ENCODE measurements at regions not wholly inside any gene's neighbourhood (a gene's known extent, or its start where the extent isn't known, plus 50 kb on each side); places are given as distances from the start of the nearest gene placed in this dataset.

DNA sequence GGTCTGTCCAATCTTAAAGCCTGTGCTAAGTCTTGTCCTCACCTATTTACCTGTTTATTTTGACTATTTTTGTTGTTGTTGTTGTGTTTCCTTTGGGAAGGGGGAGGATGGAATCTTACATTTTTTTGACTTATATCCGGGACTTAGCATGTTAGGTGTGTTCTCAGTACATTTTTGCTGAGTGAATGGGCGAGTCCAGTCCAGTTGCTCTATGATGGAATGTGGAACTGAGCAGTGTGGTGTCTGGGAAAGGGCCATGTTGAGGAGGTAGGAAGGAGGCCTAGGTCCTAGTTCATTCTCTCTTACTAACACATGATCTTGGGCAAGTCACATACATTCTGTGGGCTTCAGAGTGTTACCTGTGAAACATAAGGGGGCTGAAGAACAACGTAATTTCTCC is 80.9 kb upstream of the SLC38A2 start:
- no peak for DNase-seq (ENCODE audit: low read depth in 2 of 3, low spot score in 2 of 3)

DNA sequence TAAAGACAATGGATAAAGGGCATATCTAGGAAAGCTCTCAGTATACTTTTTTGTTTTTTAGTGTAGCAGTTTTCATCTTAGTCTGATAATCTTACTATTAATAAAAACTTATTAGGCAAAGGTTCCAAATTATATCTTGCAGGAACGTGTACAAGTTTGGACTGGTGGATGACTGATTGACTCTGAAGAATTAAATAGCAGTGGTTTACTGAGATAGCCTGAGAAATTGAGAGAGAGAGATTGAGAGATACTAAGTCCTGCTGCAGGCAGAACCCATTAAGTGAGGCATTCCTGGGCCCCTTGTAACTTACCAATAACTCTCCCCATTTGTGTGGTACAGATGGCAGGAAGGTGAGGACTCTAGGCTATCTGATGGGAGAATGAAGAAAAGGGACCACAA is 80.2 kb upstream of the SLC38A2 start:
- DNase-seq (ENCODE audit: low read depth in 2 of 3, low spot score in 2 of 3), result no peak

DNA sequence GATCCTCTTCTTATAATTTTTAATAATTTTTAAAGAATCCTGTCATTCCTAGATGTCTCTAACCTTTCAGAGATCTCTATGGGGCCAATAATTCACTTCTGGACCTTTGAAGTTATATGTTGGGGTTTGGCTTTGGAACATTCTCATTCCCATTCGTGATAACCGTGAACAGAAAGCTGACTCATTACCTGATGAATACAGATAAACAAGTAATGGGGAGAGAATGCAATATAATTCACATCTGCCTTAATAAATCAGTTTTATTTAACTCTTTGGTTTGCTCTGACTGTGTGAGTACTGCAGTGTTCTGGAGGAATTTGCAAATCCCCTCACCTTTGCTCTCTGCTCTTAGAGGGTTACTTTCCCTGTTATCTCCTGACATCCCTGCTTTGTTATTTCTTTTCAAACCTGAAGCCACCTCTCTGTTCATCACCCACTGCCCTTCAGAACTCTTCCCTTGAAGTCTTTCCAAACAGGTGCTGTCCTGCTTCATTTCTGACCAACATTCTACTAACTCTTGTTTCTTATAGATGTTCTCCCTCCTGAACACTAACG is 79.6 kb upstream of the SLC38A2 start:
- DNase-seq (ENCODE audit: low read depth in 2 of 3, low spot score in 2 of 3), result no peak

DNA sequence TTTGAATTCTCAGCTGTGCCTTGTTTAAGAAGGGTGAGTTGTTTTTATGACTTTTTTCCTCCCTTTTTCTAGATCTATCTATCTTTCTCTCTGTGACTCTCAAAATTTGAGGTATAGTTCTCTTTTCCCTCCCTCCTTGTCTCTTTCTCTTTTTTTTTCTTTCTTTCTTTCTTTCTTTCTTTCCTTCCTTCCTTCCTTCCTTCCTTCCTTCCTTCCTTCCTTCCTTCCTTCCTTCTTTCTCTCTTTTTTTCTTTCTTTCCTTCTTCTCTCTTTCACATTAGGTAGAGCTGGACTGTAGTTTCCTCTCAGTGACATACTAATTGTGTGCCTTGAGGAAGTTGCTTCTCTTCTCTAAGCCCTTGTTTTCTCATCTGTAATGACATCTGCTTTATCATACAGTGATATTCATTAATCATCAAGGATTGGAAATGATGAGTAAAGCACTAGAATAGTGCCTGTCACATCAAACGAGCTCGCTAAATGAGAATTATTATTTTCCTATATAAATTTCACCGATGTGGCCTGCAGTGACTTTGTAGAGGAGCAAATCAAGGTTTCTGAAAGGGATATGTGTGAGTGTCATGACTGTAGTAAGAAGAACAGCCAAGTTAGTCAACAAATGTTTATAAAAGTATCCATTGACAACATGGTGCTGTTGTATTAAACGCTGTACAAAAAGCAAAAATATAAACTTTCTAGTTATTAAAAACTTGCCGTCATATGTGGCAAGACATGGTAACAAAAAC is 78.9 kb upstream of the SLC38A2 start:
- no peak for DNase-seq (ENCODE audit: low read depth in 2 of 3, low spot score in 2 of 3)

DNA sequence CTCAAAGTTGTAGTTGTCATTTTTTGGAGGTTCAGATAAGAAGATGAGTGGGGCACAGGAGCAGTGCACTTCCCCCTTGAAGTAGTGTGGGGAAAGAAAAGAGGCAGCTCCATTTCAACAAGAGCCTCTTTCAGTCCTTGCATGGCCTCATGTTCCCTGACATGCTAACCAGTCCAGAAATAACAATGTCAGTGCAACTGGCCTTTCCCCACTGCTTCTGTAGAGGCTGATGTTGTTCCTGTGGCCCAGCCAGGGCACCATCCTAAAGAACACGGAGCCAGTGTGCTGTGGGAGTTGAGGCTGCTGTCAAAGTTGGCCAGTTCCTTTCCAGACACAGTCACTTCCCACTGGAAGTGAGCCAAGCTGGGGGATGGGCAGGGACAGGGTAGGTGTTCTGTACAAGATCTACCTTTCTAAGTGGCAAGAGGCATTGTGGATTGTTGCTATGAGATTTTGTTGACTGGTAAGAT is 77.7 kb upstream of the SLC38A2 start:
- DNase-seq (ENCODE audit: low read depth in 2 of 3, low spot score in 2 of 3), result no peak

DNA sequence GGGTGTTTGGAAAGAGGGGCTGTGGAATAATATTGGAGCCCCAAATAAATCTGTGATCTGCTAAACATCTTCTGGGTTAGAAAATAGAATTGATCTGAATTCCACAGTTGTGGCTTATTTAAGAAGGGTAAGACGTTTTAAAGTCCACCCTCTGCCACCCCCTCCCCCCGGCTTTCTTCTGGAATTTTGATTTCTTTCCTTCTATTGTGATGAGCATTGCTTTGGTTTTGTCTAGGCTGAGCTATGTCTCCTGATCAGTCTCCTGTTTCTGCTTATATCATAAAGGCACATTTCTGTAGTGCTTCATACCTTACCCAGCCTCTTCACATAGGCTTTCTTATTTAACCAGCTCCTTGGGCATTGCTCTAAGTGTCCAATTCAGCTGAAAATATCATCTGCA is 77.3 kb upstream of the SLC38A2 start:
- no peak for DNase-seq (ENCODE audit: low read depth in 2 of 3, low spot score in 2 of 3)

DNA sequence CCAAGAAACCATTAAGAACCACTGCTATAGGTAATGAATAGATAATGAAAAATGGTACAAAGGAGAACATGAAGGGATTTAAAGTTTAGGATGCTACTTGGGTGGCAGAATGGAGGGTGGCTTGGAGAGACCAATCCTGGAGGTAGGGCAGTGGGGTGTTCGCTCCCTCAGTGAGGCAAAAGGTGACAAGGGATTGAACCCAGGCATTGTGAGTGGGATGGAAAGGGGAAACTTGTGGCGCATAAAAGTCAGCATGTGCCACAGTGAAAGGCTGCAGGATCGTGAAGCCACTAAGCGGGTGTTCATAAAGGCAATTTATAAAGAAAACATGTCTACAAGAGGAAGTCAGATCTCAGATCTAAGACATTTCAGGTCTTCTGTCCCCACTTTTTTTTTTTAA is 76.7 kb upstream of the SLC38A2 start:
- no peak for DNase-seq (ENCODE audit: low read depth in 2 of 3, low spot score in 2 of 3)

DNA sequence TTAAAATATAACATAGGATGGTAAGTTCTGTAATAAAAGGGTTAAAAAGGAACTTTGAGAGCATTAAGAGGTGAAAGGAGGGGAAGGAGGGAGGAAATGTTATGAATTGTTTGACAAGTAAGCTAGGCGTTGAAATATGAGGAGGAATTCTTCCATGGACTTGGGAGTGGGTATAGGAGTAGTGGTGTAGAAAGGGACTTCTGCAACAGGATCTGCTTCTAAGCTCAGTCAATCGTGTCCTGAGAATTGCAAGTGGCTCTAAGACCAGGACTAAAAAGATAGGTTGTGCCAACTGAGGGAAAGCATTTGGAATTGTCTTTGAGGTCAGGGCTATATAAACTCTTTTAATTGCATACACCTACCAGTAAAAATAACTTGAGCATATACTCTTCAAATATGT is 74.1 kb upstream of the SLC38A2 start:
- DNase-seq (ENCODE audit: low read depth in 2 of 3, low spot score in 2 of 3), result no peak

DNA sequence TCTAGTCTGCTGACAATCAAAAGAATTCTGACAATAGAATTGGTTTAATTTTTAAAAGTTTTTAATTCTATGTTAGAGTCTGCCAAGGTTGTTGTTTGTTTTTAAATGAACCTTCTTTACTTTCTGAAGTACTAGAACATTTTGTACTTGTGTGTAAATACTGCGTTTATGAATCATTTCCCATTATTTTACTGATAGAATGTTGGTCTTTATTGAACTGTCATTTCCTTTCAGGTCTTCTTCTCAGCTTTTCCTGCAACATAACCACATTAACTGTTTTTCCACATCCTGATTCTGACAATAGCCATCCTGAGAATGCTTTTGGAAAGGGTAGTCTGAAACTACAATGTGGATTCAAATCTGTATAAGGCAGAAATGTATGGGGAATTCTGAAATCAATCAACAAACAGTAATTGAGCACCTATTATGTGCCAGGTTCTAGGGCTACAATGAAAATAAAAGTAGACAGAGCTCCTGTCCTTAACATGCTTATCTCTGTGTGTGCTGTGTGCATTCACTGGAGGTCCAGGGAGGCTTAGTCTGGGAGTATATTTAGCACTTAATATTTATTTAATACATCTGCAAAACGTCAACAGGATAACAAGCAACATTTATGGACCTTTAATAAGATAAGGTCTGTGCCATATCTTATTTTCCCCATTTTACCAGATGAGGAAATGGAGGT is 73.1 kb upstream of the SLC38A2 start:
- no peak for DNase-seq (ENCODE audit: low read depth in 2 of 3, low spot score in 2 of 3)

DNA sequence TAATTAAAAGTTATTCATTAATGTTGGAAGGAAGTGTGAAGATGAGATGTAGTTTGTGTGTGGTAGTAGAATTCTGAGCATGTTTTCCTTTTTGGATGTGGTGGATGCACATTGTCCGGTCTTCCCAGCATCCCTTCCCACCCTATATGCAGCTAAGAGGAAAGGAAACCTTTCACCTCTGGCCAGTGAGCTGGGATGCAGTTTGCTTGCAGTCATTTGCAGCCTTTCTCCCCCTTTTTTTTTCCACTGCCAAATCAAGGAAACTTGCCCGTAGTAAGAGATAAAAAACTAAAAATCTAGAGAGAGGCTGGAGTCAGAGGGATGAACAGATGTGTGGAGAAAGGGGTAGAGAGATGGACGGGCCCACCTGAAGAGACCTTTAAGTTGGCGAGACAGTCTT is 72.5 kb upstream of the SLC38A2 start:
- DNase-seq (ENCODE audit: low read depth in 2 of 3, low spot score in 2 of 3), result no peak

DNA sequence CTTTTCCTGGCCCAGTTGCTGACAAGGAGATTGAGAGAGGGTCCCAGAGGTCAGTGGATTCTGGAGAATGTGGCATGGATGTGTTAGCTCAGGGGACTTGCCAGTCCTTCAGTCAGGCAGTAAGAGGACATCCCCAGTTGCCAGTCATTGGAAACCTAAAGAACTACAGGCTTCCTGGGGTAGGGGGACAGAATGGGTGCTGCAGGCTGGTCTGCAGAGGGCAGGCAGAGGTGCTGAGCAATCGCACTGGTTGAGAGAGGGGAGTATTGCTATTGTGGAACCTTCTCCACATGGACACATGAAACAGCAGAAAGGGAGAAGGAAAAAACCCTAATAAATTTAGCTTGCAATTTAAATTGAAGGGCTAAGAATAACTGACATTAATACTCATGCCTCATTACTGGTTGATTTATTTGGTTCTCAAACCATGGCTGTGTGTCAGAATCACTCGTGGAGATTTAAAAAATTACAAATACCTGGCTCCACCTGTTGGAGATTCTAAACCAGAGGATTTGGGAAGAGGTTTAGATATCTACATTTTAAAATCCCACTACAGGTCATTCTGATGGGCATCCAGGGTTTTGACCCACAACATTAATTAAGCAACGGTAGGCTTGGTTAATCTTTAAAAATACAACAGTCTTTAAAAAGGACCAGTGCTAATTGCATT is 71.2 kb upstream of the SLC38A2 start:
- no peak for DNase-seq (ENCODE audit: low read depth in 2 of 3, low spot score in 2 of 3)

DNA sequence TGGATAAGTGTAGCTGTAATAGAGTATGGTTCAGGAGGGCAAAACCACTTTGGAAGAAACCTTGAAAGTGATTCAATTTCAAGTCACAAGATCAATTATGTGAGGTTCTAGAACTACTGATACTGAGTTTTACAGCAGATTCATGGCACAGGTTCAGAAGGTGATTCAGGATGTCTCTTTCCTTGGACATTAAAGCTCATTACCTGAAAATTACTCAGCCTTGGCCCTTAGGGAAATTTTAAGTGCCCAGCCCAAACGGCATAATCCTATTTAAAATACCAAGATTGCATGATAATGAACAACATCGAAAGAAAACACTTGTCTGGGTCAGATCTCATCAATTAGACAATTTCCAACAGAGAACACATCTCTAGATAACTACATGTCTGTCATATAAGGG is 70.2 kb upstream of the SLC38A2 start:
- no peak for DNase-seq (ENCODE audit: low read depth in 2 of 3, low spot score in 2 of 3)

DNA sequence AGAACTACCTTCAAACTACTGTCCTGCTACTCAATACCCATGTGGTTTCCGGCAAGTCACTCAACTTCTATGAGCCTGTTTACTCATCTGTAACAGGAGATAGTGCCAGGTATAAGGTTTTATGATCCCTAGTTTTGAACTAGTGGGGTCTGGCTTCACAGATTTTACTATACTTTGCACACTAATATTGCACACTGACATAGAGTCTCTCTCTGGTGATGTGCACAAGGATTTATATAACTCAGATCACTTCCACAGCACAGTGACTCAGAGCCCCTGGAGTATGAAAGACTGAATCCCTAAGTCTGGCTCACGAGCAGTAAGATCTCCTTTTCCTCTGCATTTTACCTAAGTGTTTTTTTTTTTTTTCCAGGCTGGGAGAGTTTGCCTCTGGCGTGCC is 69.7 kb upstream of the SLC38A2 start:
- DNase-seq (ENCODE audit: low read depth in 2 of 3, low spot score in 2 of 3), result no peak

DNA sequence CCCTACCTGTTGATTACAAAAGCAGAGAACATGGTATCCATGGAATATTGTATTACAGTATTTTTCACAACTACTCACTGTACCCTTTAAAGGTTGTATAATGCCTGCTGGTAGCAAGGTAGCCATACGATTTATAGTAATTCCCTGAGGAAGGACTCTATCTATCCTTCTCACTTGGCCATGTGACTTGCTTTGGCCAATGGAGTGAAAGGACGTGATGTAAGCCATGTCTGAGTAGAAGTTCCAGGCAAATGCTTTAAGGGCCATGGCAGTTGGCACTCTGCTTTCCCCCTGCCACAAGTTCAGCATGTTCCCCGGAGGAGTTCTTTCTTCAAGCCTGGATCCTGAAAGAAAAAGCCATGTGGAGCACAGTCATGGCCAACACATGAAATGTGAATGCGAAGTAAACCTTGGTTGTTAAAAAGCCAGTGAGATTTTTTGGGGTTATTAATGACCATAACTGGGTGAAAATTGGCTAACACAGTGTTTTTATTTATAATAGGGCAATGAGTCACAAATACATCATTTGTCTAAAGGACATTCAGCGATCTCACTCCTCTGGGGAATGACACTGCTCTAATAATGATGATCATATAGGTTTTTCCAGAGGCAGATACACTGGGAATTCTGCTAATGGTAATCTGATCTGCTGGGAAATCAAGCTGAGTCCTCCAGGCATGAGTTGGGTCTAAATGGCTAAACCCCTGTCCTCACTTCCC is 67.4 kb upstream of the SLC38A2 start:
- DNase-seq (ENCODE audit: low read depth in 2 of 3, low spot score in 2 of 3), result no peak

DNA sequence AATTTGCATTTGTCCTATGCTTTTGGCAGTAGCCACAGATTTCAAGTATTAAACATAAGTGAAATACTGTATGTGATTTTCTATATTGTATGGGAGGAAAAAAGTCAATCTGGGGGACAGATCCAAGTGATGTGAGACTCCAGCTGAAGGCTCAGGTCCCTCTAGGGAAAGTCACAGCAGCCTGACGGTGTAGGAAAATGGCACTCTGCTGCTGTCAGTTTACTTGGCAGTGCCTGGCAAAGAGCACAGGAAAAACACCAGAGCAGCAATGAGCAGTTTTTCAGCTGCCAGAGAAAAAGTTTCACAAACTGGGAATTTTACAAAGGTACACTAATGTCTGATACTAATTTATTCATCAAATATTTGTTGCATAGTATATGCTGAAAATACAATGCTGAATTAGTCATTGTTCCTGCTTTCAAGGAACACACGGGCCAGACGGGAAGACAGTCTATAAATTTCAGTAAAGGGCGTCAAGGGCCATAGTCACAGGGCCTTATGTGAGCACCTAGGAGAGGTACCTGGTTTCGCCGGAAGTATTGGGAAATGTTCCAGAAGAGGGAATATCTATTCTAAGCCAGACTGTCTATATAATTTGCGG is 66.2 kb upstream of the SLC38A2 start:
- DNase-seq (ENCODE audit: low read depth in 2 of 3, low spot score in 2 of 3), result no peak

DNA sequence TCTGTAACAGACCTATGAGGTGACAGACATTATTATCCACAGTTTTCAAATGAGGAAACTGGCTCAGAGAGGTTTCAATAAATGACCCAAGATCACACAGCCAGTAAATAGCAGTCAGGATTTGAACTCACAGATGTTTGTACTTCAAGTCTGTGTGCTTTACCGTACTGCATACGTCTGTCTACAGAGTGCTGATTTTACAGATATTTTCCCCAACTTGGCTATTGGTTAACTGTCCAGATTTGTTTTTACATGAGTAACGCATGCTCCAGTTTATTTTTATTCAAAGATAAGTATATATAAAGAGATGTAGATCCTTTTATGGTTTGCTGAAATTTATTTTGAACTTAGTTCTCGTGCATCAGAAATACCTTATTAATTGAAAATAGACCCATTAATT is 65.7 kb upstream of the SLC38A2 start:
- DNase-seq (ENCODE audit: low read depth in 2 of 3, low spot score in 2 of 3), result no peak

DNA sequence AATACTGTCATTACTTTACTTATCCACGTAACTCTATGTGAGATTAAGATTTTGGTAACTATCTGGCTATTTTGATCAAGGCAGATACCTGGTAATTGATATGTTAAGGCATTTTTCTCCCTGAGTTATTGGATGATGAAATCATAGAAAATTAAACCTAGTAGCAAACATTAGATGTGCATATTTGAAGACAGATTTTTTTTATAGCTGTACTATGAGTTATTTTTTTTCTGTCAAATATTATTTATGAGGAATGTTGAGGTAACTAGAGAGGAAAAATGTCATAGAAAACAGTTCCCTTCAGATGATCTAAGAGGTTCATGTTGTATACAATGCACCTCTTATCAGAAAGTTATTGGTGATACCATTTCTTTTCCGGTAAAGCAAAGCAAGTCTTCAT is 64.9 kb upstream of the SLC38A2 start:
- DNase-seq (ENCODE audit: low read depth in 2 of 3, low spot score in 2 of 3), result no peak

DNA sequence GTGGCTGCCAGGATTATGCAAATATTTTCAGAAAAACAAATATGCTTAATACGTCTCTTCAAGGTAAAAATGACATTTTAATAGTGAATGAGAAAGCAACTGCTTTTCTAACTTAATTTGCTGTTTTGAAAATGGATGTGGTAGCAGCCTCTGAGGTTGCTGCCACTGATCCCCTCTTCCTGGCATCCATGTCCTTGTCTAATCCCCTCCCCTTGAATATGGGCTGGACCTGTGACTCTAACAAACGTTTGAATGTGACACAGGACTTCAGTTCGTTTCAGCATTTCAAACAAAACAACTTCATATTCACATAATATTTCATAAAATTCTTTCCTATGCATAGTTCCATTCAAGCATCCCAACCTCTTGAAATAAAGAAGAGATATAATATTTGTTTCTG is 64.2 kb upstream of the SLC38A2 start:
- DNase-seq (ENCODE audit: low read depth in 2 of 3, low spot score in 2 of 3), result no peak

DNA sequence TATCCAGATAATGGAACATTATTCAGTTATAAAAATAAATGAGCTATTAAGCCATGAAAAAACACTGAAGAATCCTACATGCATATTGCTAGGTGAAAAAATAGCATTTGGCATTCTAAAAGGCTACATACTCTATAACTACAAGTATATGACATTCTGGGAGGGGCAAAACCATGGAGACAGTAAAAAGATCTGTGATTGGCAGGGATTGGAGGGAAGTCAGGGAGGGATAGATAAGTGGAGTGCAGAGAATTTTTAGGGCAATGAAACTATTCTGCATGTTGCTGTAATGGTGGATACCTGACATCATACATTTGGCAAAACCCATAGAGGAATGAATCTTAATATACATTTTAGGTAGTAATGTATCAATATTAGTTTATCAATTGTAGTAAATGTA is 63.1 kb upstream of the SLC38A2 start:
- DNase-seq (ENCODE audit: low read depth in 2 of 3, low spot score in 2 of 3), result no peak

DNA sequence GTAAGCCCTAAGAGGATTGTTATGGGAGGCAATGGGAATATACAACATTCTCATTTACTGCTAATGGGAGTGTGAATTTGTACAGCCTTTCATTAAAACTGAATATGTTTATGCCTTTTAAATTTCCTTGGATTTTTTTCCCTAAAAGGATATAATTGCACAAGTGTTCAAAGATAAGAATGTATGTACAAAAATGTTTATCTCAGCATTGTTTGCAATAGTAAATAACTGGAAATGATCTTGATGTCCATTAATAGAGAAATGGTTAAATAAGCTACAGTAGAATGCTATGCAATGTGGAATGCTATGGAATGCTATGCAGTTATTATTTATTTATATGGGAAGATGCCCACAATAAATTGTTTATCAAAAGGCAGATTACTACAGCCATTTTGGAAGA is 62.5 kb upstream of the SLC38A2 start:
- DNase-seq (ENCODE audit: low read depth in 2 of 3, low spot score in 2 of 3), result no peak

DNA sequence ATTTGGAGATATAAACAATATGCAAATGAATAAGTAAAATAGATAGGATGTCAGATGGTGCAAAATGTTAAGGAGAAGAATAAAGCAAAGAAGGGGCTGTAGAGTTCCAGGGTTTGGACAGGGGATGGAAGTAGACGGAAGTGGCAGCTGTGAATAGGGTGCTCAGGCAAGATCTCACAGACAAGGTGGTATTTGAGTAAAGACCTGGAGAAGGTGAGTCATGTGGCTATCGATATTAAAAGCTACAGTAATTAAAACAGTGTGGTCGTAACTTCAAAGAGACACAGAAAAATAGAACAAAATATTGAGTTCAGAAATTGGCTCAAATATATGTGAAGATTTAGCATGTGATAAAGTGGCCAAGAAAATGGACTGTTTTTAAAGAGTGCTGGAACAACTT is 61.3 kb upstream of the SLC38A2 start:
- no peak for DNase-seq (ENCODE audit: low read depth in 2 of 3, low spot score in 2 of 3)
